GM10248 (cell line): ENCODE measurements at regions not wholly inside any gene's neighbourhood (a gene's known extent, or its start where the extent isn't known, plus 50 kb on each side); places are given as distances from the start of the nearest gene placed in this dataset.

Experiments
- CTCF ChIA-PET: fragments of 300-600 bp; sonication (Branson Sonifier 250); formaldehyde crosslinking; extraction: SDS; loops from one replicate; lab custom pipeline; 2021; ENCODE audit warnings: antibody characterized with exemption; lab: Yijun Ruan, JAX
- POLR2A ChIA-PET: fragments of 350-650 bp; sonication (Branson Sonifier 250); formaldehyde crosslinking; extraction: SDS; loops from one replicate; lab custom pipeline; 2020; ENCODE audit warnings: antibody characterized with exemption; lab: Yijun Ruan, JAX
- DNase-seq: peaks from one replicate; pipeline ENCODE4 v3.0.0; 2012; ENCODE audit errors: extremely low spot score
- CTCF ChIP-seq: IDR thresholded peaks from 2 replicates; pipeline ENCODE4 v1.5.1; 2012; ENCODE audit warnings: mild to moderate bottlenecking, low read depth; ENCODE audit errors: extremely low read depth, missing control alignments, control extremely low read depth

- TF ChIP-seq CTCF, result no peak
- no peak for DNase-seq
- ChIA-PET POLR2A (no interaction called here), CTCF (no interaction called here)
These were observed 229.2 kb upstream of the NCAM1 start for GRCh38 chr11:112732031-112732430.

DNA sequence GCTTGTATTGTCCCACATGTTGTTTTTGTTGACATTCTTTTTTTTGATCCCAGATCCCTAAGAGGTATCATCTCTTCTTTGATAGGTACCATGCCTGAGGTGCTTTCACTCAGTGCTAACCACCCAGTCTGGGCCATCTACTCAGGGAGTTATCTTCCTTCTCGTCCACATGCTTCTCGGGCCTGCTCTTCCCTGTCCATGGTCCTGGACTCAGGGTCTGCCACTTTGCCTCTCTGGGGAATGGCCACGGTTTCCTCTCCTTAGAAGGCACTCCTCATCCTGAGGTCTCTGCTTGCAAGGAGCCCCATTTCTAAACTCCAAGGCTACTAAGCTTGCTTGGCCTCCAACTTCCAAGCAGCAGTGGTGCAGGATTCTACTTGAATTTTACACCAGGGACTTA lies 227.0 kb upstream of the NCAM1 start:
- TF ChIP-seq CTCF, result no peak
- ChIA-PET POLR2A (no interaction called here), CTCF (no interaction called here)
- no peak for DNase-seq

DNA sequence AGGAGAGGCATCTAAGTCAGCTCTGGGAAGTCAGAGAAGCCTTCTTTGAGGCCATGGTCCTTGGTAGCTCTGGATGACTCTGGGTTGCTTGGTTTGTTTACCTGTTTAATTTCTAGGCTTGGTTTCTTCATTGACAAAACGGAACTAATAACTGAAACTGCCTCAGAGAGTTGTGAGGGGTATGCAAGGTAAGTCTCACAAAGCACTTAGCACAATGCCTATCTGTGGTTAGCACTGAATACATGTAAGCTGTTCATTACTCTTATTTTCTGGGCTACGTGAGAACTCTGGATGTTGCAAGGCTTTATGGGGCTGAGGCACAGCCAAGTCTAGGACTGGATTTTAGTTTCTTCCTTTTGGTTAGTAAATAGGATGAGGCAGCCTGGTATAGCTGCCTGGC lies 225.8 kb upstream of the NCAM1 start:
- no peak for DNase-seq
- CTCF ChIA-PET, result interaction anchor here (1.5 kb wide), 1 partner anchor 47 kb away, joined by 4 read pairs; no protein-coding TSS in a partner anchor
- POLR2A ChIA-PET, result no interaction called here
- no peak for TF ChIP-seq CTCF

- no peak for TF ChIP-seq CTCF
- no peak for DNase-seq
- ChIA-PET CTCF (no interaction called here), POLR2A (no interaction called here)
These were observed 217.2 kb upstream of the NCAM1 start for GRCh38 chr11:112744041-112744440.

GRCh38 chr11:112745973-112746372 lies 215.2 kb upstream of the NCAM1 start:
- no peak for TF ChIP-seq CTCF
- DNase-seq, result no peak
- CTCF ChIA-PET, result no interaction called here

DNA sequence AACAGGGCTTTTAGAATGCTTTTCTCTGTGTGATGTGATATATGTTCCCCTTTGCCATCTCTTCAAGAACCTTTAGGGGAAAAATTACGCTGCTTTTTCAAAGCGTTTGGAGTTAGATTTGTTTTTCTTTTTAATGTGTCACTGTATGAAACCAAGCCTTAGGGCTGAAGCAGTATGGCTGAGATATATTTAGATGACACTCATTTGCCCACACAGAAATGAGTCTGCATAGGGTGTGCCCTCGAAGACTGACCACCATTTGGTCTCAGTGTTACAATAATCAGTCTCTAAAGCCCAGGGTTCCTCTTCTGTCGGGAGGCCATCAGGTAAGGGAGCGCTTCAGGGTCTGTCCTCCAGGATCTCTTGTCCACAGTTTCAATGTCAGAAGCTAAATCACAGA lies 213.0 kb upstream of the NCAM1 start:
- ChIA-PET CTCF (no interaction called here), POLR2A (no interaction called here)
- no peak for TF ChIP-seq CTCF
- DNase-seq, result no peak

More at GRCh38 chr11:112745973-112746372, 215.2 kb upstream of the NCAM1 start:
- POLR2A ChIA-PET, result no interaction called here
